Endothelial cell of umbilical vein (primary cell): ENCODE measurements at regions not wholly inside any gene's neighbourhood (a gene's known extent, or its start where the extent isn't known, plus 50 kb on each side); places are given as distances from the start of the nearest gene placed in this dataset.

Source experiments
- CTCF ChIP-seq, 2 donors: IDR thresholded peaks; 1 replicate in 1 of 2; 2 replicates in 1 of 2; pipeline ENCODE4 v1.5.1; 2011; ENCODE audit warnings: low read length in 2 of 2, mild to moderate bottlenecking in 2 of 2, moderate library complexity in 2 of 2, control low read depth in 1 of 2, inconsistent platforms in 1 of 2, low read depth in 1 of 2; ENCODE audit not compliant: insufficient read depth in 1 of 2; ENCODE audit errors: extremely low read depth in 1 of 2
- EZH2 ChIP-seq: IDR thresholded peaks from 2 replicates; pipeline ENCODE4 v1.6.1; 2012; ENCODE audit warnings: borderline replicate concordance, low read depth, mild to moderate bottlenecking, moderate library complexity, low read length, inconsistent platforms; ENCODE audit not compliant: severe bottlenecking
- FOS ChIP-seq: IDR thresholded peaks from 2 replicates; pipeline ENCODE4 v1.6.1; 2011; ENCODE audit warnings: mild to moderate bottlenecking, low read length, moderate library complexity, borderline replicate concordance; ENCODE audit not compliant: insufficient read depth
- GATA2 ChIP-seq: IDR thresholded peaks from 2 replicates; pipeline ENCODE4 v1.7.0; 2011; ENCODE audit warnings: low read depth, mild to moderate bottlenecking, moderate library complexity, mixed read lengths, low read length; ENCODE audit not compliant: insufficient read length, insufficient read depth
- JUN ChIP-seq: IDR thresholded peaks from 2 replicates; pipeline ENCODE4 v1.6.1; 2011; ENCODE audit warnings: borderline replicate concordance, low read depth; ENCODE audit not compliant: insufficient read length, insufficient read depth
- MAX ChIP-seq: IDR thresholded peaks from 2 replicates; pipeline ENCODE4 v1.6.1; 2011; ENCODE audit not compliant: insufficient read depth, insufficient read length
- MYC ChIP-seq: IDR thresholded peaks from one replicate; pipeline ENCODE4 v1.6.1; 2011; ENCODE audit warnings: mild to moderate bottlenecking, low read depth, low read length
- POLR2A ChIP-seq: IDR thresholded peaks from 2 replicates; pipeline ENCODE4 v1.6.1; 2012; ENCODE audit warnings: low read depth, mild to moderate bottlenecking, control low read depth, low read length
- POLR2AphosphoS5 ChIP-seq: IDR thresholded peaks from 2 replicates; pipeline ENCODE4 v1.6.1; 2012; ENCODE audit warnings: low read depth, mild to moderate bottlenecking, control low read depth, low read length, moderate library complexity; ENCODE audit not compliant: insufficient read depth

- TF ChIP-seq CTCF (IDR thresholded peaks at IDR 0.05; ENCODE audit: extremely low read depth in 1 of 2, insufficient read depth in 1 of 2, low read depth in 1 of 2, low read length in 2 of 2) (no peak), MAX (no peak), POLR2A (no peak), POLR2AphosphoS5 (no peak), EZH2 (no peak), JUN (no peak), FOS (no peak), GATA2 (no peak), MYC (no peak)
These were observed 163.3 kb upstream of the SPRY1 start for GRCh38 chr4:123233136-123233768.
